Progenitor cell of endocrine pancreas (in vitro differentiated cells): ENCODE measurements at regions not wholly inside any gene's neighbourhood (a gene's known extent, or its start where the extent isn't known, plus 50 kb on each side); places are given as distances from the start of the nearest gene placed in this dataset.
"Not testable (repeated sequence)": the region's sequence is repeated elsewhere in the genome, so short reads cannot be mapped to it uniquely, and the experiment has no call there.

Experiments used
- DNase-seq: peaks from one replicate; pipeline ENCODE4 v3.0.0; 2021; ENCODE audit warnings: low spot score; ENCODE audit not compliant: unreplicated experiment
- H3K27ac Mint-ChIP-seq: 2 replicates; pipeline ENCODE4 v1.8.0; 2021; ENCODE audit warnings: mild to moderate bottlenecking, moderate library complexity, mixed read lengths
- H3K27me3 Mint-ChIP-seq: 2 replicates; pipeline ENCODE4 v1.8.0; 2021; ENCODE audit warnings: mixed read lengths
- H3K36me3 Mint-ChIP-seq: 2 replicates; pipeline ENCODE4 v1.8.0; 2022; ENCODE audit warnings: mixed read lengths; ENCODE audit not compliant: insufficient read depth
- H3K4me1 Mint-ChIP-seq: 2 replicates; pipeline ENCODE4 v1.8.0; 2021; ENCODE audit warnings: low read depth, mixed read lengths
- H3K4me3 Mint-ChIP-seq: 2 replicates; pipeline ENCODE4 v1.8.0; 2021; ENCODE audit warnings: low read depth, mild to moderate bottlenecking, moderate library complexity, mixed read lengths
- H3K9me3 Mint-ChIP-seq: 2 replicates; pipeline ENCODE4 v1.8.0; 2021; ENCODE audit warnings: low read depth, mixed read lengths
- CTCF ChIP-seq: fragments of 200-600 bp; sonication (generic); IDR thresholded peaks from one replicate; pipeline ENCODE4 v1.5.0; 2021; ENCODE audit warnings: antibody characterized with exemption, mild to moderate bottlenecking; ENCODE audit not compliant: unreplicated experiment

- no peak overlapping the region for H3K27ac Mint-ChIP-seq
- no peak overlapping the region for H3K4me3 Mint-ChIP-seq
- H3K27me3 Mint-ChIP-seq = peaks cover 4% of the 10 kb centered on the region
- no peaks in the 10 kb centered on the region for H3K36me3 Mint-ChIP-seq
- no peak for DNase-seq
- peaks cover 5% of the 10 kb centered on the region for H3K4me1 Mint-ChIP-seq
- H3K9me3 Mint-ChIP-seq = peaks cover 3% of the 10 kb centered on the region
- TF ChIP-seq CTCF = no peak
Measured at GRCh38 chr10:61016007-61016406, 72.0 kb upstream of the RHOBTB1 start.

- DNase-seq = no peak
- Mint-ChIP-seq H3K27ac (no peak overlapping the region), H3K27me3 (peaks cover 9% of the 10 kb centered on the region), H3K4me1 (peaks cover 9% of the 10 kb centered on the region), H3K4me3 (no peak overlapping the region), H3K36me3 (no peaks in the 10 kb centered on the region), H3K9me3 (no peaks in the 10 kb centered on the region)
- TF ChIP-seq CTCF = no peak
Measured at GRCh38 chr10:61010863-61011262, 66.9 kb upstream of the RHOBTB1 start.

GRCh38 chr10:61003069-61003468, 59.1 kb upstream of the RHOBTB1 start:
- not testable (repeated sequence) for H3K4me3 Mint-ChIP-seq, H3K9me3 Mint-ChIP-seq, DNase-seq, H3K27ac Mint-ChIP-seq, H3K4me1 Mint-ChIP-seq, H3K36me3 Mint-ChIP-seq
- peaks cover 39% of the 10 kb centered on the region for H3K27me3 Mint-ChIP-seq

- TF ChIP-seq CTCF = no peak
- H3K9me3 Mint-ChIP-seq = no peaks in the 10 kb centered on the region
- peak overlapping the region; percentile 72 for H3K4me3 Mint-ChIP-seq
- H3K4me1 Mint-ChIP-seq = peaks cover 2% of the 10 kb centered on the region
- H3K27me3 Mint-ChIP-seq = peaks cover 40% of the 10 kb centered on the region
- DNase-seq = no peak
- no peak overlapping the region for H3K27ac Mint-ChIP-seq
- no peaks in the 10 kb centered on the region for H3K36me3 Mint-ChIP-seq
Measured at GRCh38 chr10:61001731-61002122, 57.7 kb upstream of the RHOBTB1 start.

- H3K9me3 Mint-ChIP-seq = no peaks in the 10 kb centered on the region
- peak overlapping the region; percentile 84 for H3K27ac Mint-ChIP-seq
- H3K4me1 Mint-ChIP-seq = peaks cover 2% of the 10 kb centered on the region
- TF ChIP-seq CTCF = no peak
- no peaks in the 10 kb centered on the region for H3K36me3 Mint-ChIP-seq
- H3K4me3 Mint-ChIP-seq = peak overlapping the region; percentile 76
- peaks cover 42% of the 10 kb centered on the region for H3K27me3 Mint-ChIP-seq
- peak; percentile 37 for DNase-seq
Measured at GRCh38 chr10:61000769-61001730, 57.1 kb upstream of the RHOBTB1 start.

- no peak overlapping the region for H3K4me3 Mint-ChIP-seq
- H3K36me3 Mint-ChIP-seq = no peaks in the 10 kb centered on the region
- no peaks in the 10 kb centered on the region for H3K9me3 Mint-ChIP-seq
- peaks cover 2% of the 10 kb centered on the region for H3K4me1 Mint-ChIP-seq
- no peak overlapping the region for H3K27ac Mint-ChIP-seq
- TF ChIP-seq CTCF = no peak
- H3K27me3 Mint-ChIP-seq = peaks cover 42% of the 10 kb centered on the region
- no peak for DNase-seq
Measured at GRCh38 chr10:60998932-60999331, 54.9 kb upstream of the RHOBTB1 start.
